GM12891 (cell line): ENCODE measurements at regions not wholly inside any gene's neighbourhood (a gene's known extent, or its start where the extent isn't known, plus 50 kb on each side); places are given as distances from the start of the nearest gene placed in this dataset.

Experiments
- PAX5 ChIP-seq: IDR thresholded peaks from 2 replicates; pipeline ENCODE4 v1.6.1; 2011; ENCODE audit warnings: low read length, moderate library complexity, mild to moderate bottlenecking; ENCODE audit not compliant: insufficient read depth, severe bottlenecking
- POLR2A ChIP-seq: IDR thresholded peaks from 2 replicates; pipeline ENCODE4 v1.6.1; 2011; ENCODE audit warnings: low read depth, low read length, control low read depth
- POLR2AphosphoS5 ChIP-seq: IDR thresholded peaks from 2 replicates; pipeline ENCODE4 v1.6.1; 2011; ENCODE audit warnings: low read depth, low read length, control low read depth
- POU2F2 ChIP-seq: IDR thresholded peaks from 2 replicates; pipeline ENCODE4 v1.6.1; 2011; ENCODE audit warnings: low read depth, mild to moderate bottlenecking, control low read depth, low read length, moderate library complexity
- SPI1 ChIP-seq: IDR thresholded peaks from 2 replicates; pipeline ENCODE4 v1.6.1; 2011; ENCODE audit warnings: low read depth, low read length, control low read depth
- TAF1 ChIP-seq: IDR thresholded peaks from 2 replicates; pipeline ENCODE4 v1.6.1; 2011; ENCODE audit warnings: low read depth, low read length, control low read depth

- no peak for TF ChIP-seq POLR2A
- TF ChIP-seq POLR2AphosphoS5, result no peak
- no peak for TF ChIP-seq TAF1
- TF ChIP-seq SPI1, result no peak
- no peak for TF ChIP-seq PAX5
- no peak for TF ChIP-seq POU2F2
Measured at GRCh38 chr10:105956550-105956949, 1208.0 kb downstream of the SORCS1 start.
